ENCODE measurements at regions not wholly inside any gene's neighbourhood (a gene's known extent, or its start where the extent isn't known, plus 50 kb on each side); places are given as distances from the start of the nearest gene placed in this dataset.
"Not testable (repeated sequence)": the region's sequence is repeated elsewhere in the genome, so short reads cannot be mapped to it uniquely, and the experiment has no call there.

- DNase-seq, result peak; percentile 44
Measured at GRCh38 chr17:33520426-33521330, 227.6 kb upstream of the ASIC2 start.

GRCh38 chr17:33521784-33522183, 228.7 kb upstream of the ASIC2 start:
- peak; percentile 8 for DNase-seq

DNA sequence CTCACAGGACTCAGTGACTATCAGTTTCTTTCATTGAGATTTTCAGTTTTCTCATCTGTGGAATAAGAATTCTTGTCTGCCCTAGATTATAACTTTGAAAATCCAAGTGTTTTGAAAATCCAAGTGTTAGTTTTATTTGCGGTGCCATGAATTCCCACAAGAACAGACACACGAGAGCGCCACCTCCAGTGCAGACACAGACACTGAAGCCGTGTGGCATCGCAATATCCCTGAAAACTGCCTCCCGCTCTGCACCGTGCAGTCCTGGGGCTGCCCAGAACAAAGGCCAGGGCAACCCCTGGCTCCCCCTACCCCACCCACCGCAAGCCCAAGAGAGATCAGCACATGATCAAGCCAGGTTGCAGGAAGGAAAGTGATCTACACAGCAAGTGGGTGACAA, 229.5 kb upstream of the ASIC2 start:
- no peak for DNase-seq

- no peak for DNase-seq
Measured at GRCh38 chr17:33523577-33523981, 230.5 kb upstream of the ASIC2 start.

DNA sequence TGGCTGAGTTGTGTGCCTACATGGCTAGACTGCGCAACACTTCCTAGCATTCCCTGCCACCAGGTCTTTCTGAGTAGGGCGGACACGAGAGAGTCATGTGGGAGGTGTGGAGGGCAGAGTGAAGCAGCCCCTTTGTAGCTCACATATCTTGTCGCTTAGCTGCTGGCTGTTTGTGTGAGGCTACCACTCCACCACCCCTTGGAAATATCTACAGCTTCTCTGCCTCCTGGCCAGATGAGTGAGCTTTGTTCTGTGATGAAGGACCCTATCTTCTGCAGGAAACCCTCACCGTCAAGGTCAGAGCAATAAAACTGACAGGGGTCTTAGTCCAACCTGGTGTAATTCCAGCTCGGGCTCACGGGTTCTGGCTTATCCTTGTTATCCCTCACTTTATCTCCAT, 232.1 kb upstream of the ASIC2 start:
- DNase-seq, result no peak

- DNase-seq, result no peak
Measured at GRCh38 chr17:33526717-33527116, 233.6 kb upstream of the ASIC2 start.

DNA sequence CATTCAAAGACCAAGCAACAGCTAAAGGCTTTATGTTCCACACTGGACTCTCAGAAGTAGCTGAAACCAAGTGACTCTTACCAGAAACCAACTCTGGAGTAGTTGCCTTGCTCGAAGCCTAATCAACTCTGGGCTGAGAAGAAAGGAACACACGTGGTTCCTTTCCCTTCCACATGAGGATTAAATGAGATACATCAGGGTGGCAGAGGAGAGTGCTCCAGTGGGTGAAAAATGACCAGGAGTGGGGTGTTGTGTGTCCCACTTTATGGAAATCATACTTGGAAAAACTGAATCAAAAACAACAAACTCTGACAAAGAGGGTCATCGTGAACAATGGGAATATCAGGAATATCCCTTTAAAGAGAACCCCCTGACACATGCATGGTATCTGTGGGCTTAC, 234.2 kb upstream of the ASIC2 start:
- no peak for DNase-seq

DNA sequence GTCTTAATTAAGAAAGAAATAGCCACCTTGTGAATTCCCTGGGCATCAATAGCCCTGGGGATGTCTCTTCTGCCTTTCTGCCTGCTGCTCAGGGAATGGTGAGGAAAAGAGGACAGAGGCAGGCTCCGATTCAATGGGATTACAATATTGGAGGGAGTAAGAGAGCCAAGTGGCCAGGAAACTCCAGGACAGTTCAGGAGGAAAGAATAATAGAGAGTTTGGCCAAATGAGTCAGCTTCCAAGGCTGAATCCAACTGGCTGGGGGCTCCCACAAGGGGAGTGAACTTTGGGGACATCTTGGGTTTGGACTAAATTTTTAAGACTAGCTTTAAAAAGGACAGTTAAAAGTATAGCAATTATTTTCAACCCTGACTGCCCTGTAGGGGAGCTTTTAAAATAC, 235.8 kb upstream of the ASIC2 start:
- DNase-seq, result no peak

- DNase-seq, result no peak
Measured at GRCh38 chr17:33529816-33530215, 236.7 kb upstream of the ASIC2 start.

GRCh38 chr17:33531311-33531710, 238.2 kb upstream of the ASIC2 start:
- DNase-seq, result no peak

DNA sequence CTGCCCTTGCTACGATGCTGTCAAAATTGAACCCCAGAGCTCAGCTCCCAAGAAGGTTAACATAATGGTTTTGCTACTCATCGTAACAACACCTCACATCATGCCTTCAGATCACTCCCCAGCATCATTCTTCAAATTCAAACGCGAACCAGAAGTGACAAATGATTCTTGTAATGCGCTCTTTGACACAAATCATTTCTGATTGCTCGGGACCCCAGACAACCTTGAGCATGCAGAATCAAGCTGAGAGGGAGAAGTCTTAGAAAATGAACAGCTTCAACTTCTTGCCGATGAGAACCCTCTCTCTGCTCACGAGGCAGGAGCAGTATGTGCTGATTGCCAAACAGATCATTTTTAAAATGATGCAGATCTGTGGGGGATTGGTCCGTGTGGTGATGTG, 241.0 kb upstream of the ASIC2 start:
- DNase-seq, result no peak

DNA sequence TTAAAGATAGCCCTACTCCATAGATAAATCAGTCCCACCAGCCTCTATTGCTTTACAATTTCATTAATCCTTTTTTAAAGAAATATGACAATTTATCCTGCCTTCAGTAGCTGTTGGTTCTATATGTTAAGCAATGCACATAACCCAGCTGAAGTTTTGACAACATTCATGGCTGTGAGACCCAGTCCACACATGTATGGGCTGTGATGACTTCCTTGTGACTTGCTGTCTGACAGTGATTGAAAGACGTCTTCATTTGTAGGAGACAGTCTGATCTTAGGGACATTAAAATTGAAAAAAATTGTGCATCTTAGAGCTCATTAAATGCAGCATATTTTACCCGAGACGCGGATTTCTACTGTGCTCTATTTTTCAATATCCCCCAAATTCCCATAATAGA, 252.0 kb upstream of the ASIC2 start:
- no peak for DNase-seq

DNA sequence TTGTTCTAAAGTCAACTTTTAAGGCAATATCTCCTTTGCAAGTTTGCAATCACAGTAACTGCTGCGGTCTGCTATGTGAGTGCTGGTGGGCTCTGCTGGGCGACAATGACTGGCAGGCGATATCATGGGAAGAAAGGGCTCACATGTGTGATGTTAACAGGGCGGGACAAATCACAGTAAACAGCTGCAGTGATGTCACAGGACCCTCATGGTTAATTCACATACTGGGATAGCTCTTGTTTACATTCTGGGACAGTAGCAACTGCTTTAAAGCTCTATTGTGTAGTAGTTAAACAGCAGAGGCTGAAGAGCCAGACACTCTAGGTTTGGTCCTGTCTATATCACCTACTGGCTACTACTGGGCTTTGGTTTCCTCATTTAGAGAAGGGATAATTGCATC, 257.2 kb upstream of the ASIC2 start:
- no peak for DNase-seq

DNA sequence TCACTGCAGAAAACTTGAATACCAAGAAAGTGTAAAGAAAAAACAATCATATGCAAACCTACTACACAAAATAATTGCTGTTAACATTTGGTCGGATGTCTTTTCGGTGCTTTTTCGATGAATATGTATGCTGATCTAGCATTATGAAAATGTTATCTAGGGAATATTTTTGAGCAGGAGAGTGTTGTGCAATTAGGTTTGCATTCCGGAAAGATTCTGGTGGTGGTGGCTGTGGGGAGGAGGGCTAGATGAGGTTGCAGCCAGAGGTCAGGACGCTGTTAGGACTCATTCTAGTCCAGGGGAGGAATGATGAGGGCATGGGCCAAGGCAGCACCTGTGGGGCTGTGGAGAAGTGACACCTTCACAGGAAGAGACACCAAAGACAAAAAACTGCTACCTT, 258.0 kb upstream of the ASIC2 start:
- no peak for DNase-seq

- DNase-seq, result no peak
Measured at GRCh38 chr17:33551911-33552310, 258.8 kb upstream of the ASIC2 start.

DNA sequence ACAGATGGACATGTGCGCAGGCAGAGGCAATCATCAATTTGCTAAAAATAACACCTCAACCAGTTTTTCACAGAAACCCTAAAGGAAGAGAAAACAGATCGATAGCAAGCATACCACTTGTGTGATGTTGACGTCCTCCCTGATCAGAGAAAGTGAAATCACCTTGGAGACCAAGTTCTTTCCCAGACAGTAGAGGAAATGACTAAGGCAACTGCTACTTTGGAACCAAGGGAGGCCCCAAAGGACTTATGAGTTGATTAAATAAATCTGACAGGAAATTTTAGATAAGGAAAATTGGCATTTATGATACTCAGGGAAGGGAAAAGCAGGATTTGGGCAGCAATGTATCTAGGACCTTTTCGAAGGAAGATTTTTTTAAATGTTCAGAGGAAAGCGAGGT, 267.1 kb upstream of the ASIC2 start:
- no peak for DNase-seq

- no peak for DNase-seq
Measured at GRCh38 chr17:33560871-33561270, 267.8 kb upstream of the ASIC2 start.

DNA sequence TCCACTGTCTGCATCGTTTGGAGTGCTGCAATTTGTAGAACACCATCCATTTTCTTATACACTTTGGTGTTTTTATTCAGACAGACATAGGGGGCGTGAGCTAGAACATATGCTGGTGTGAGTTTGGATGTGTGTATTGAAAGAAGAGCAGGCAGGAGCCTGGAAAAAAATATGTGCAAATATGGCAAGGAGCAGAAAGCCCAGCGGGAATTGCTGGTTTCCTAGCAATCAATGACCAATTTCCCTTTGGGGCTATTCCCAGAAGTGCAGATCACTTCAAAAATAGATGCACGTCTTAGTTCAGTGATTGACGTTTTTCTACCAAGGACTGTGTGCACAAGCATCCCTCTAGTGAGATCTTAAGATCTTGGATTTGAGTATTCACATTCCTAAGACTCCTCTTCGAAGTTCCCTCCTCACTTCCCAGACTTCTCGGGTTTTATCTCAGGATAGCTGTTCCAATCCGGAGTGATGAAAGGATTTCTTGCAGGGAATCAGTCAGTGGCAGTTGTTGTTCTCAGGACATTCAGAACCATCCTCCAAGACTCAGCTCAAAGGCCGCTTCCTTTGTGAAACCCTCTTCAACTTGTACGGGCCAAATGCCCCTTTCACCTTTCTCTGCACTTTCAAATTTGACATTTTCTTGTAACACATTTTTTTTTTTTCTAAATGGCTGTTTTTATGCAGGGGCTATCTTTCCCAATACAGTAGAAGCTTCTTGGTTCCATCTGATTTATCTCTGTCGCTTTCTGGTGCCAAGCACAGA, 268.7 kb upstream of the ASIC2 start:
- DNase-seq, result no peak

- DNase-seq, result no peak
Measured at GRCh38 chr17:33562792-33563191, 269.7 kb upstream of the ASIC2 start.

DNA sequence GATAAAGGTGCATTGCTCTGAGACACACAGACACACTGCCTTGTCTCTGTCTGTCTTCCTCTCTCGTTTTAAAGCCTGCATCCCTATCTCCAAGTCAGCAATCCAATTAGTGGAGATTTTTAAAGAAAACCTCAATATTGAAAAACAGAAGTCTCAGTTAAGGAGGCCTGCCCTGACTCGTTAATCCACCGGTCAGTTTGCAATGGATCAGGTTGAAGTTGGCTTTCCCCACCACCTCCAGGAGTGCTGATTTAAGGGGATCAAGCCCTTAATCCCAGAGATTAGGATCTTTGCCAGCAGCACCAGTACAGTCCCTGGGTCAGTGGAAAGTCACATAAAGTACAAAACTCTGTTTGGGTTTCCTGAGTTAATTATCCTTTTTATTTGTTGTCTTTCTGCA, 271.1 kb upstream of the ASIC2 start:
- DNase-seq, result no peak

GRCh38 chr17:33567223-33567622, 274.1 kb upstream of the ASIC2 start:
- DNase-seq, result no peak

DNA sequence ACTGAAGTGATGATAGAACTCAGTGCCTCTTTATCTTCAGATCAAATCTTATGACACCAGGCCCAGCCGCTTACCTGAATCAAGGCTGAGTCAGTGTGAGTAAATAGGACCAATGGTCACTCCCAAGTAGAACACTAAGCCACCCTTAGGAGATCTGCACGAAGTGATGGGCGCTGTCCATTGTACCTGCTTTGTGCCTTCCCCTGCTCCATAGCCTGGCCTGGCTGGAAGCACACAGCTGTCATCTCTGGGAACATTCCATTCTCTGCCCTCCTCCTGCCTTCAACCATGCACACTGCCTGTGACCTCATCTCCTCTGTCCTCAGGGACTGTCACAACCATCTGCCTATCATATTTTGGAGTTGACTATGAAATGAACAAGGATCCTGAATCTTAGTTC, 279.5 kb upstream of the ASIC2 start:
- no peak for DNase-seq

DNA sequence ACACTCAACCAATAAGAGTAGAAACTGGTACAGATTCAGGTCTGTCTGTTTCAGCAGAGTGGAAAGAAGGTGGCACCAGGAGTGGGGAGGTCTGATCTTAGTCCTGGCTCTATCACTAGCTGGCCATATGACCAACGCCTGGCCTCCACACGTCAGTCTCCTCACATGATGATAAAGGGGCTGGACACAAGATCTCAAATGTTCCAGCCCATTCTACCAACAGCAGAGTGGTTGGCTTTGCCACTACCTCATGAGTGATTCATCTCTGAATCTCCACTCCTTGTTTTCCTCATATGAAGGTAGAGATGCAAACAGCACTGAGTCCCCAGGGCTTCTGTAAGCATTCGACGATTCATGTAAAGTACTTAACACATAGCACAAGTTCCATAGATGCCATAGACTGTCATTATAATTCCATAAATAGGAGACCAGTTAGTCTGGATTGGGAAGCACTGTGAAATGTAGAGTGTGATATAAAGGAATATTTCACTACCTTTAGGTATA, 281.9 kb upstream of the ASIC2 start:
- no peak for DNase-seq

DNA sequence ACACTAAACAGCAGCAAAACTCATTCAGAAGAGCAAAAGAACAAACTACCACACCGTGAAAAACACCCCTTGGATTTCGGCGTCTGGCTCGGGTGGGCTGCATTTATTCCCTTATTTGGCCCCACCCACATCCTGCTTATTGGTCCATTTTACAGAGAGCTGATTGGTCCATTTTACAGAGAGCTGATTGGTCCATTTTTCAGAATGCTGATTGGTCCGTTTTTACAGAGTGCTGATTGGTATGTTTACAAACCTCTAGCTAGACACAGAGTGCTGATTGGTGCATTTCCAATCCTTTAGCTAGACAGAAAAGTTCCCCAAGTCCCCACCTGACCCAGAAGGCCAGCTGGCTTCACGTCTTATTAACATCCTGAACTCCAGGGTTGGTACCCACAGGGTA, 286.6 kb upstream of the ASIC2 start:
- not testable (repeated sequence) for DNase-seq

Measured in NCI-H69 (cell line).